T-cell (primary cell): ENCODE measurements at regions not wholly inside any gene's neighbourhood (a gene's known extent, or its start where the extent isn't known, plus 50 kb on each side); places are given as distances from the start of the nearest gene placed in this dataset.

ENCODE experiments used
- ATAC-seq, 4 experiments: fragments of 200-7000 bp in 3 of 4; fragments of 150-1000 bp in 1 of 4; cut with Tn5 transposase; replicated peaks in 1 of 4; 1 replicate in 3 of 4; 2 replicates in 1 of 4; pipeline ENCODE4 v1.10.0; 2021; ENCODE audit warnings: moderate library complexity in 3 of 4, mild to moderate bottlenecking in 2 of 4, moderate number of reproducible peaks in 1 of 4
- CTCF ChIA-PET, 2 donors: fragments of 300-600 bp; sonication (Branson Sonifier 250); formaldehyde crosslinking; loops; one replicate each; lab custom pipeline; 2022; ENCODE audit warnings: antibody characterized with exemption in 2 of 2; lab: Charles Lee
- POLR2A ChIA-PET, 2 donors: fragments of 300-600 bp; sonication (Branson Sonifier 250); formaldehyde crosslinking; loops; one replicate each; lab custom pipeline; 2022; ENCODE audit warnings: antibody characterized with exemption in 2 of 2; lab: Charles Lee
- DNase-seq, 35 experiments: peaks; one replicate each; pipeline versions ENCODE4 v3.0.0 to v3.0.0-alpha.2; 2013 to 2023
- H3K27ac ChIP-seq: one replicate; pipeline ENCODE4 v1.5.1; 2013; ENCODE audit warnings: low read length
- H3K27me3 ChIP-seq, 2 experiments: replicated peaks in 1 of 2; 1 replicate in 1 of 2; 2 replicates in 1 of 2; pipeline versions ENCODE4 v1.6.1 to v1.7.0; 2013; ENCODE audit warnings: low read length in 1 of 2, mixed read lengths in 1 of 2; ENCODE audit not compliant: control insufficient read depth in 2 of 2, insufficient read depth in 2 of 2; ENCODE audit errors: extremely low read depth in 1 of 2
- H3K36me3 ChIP-seq, 2 donors: 1 replicate in 1 of 2; 2 replicates in 1 of 2; pipeline versions ENCODE4 v1.6.1 to v1.7.0; 2013; ENCODE audit warnings: low read length in 1 of 2; ENCODE audit not compliant: control insufficient read depth in 2 of 2, insufficient read depth in 1 of 2; ENCODE audit errors: extremely low read depth in 1 of 2
- H3K4me1 ChIP-seq, 2 experiments: 1 replicate in 1 of 2; 2 replicates in 1 of 2; pipeline versions ENCODE4 v1.6.1 to v1.7.0; 2013; ENCODE audit warnings: low read length in 2 of 2, mixed read lengths in 1 of 2; ENCODE audit not compliant: insufficient read depth in 2 of 2, control insufficient read depth in 1 of 2; ENCODE audit errors: extremely low read depth in 1 of 2
- H3K4me3 ChIP-seq, 2 donors: 1 replicate in 1 of 2; 2 replicates in 1 of 2; pipeline versions ENCODE4 v1.5.1 to v1.7.0; 2013; ENCODE audit warnings: mild to moderate bottlenecking in 2 of 2, low read length in 1 of 2, moderate library complexity in 1 of 2; ENCODE audit not compliant: control insufficient read depth in 1 of 2; ENCODE audit errors: extremely low read depth in 1 of 2
- H3K9me3 ChIP-seq: 2 replicates; pipeline ENCODE4 v1.7.0; 2013
- H3K27ac Mint-ChIP-seq, 2 donors: one replicate each; pipeline ENCODE4 v1.8.0; 2020 to 2021; ENCODE audit warnings: mild to moderate bottlenecking in 2 of 2, mixed read lengths in 2 of 2
- H3K27me3 Mint-ChIP-seq, 2 donors: one replicate each; pipeline ENCODE4 v1.8.0; 2021 to 2022; ENCODE audit warnings: mixed read lengths in 2 of 2
- H3K36me3 Mint-ChIP-seq: one replicate; pipeline ENCODE4 v1.8.0; 2021; ENCODE audit warnings: mixed read lengths
- H3K4me1 Mint-ChIP-seq, 3 donors: one replicate each; pipeline ENCODE4 v1.8.0; 2020 to 2022; ENCODE audit warnings: mixed read lengths in 3 of 3, mild to moderate bottlenecking in 1 of 3
- H3K4me3 Mint-ChIP-seq, 3 donors: one replicate each; pipeline ENCODE4 v1.8.0; 2020 to 2022; ENCODE audit warnings: mild to moderate bottlenecking in 3 of 3, mixed read lengths in 3 of 3, moderate library complexity in 3 of 3
- H3K9me3 Mint-ChIP-seq, 3 donors: one replicate each; pipeline ENCODE4 v1.8.0; 2020 to 2022; ENCODE audit warnings: mixed read lengths in 3 of 3
- WGBS: methylation state at CpG from one replicate; pipeline ENCODE4 v1.1.5; 2013; ENCODE audit warnings: missing lambda C conversion rate; ENCODE audit not compliant: insufficient coverage; 5-methylcytosine and 5-hydroxymethylcytosine counted together

DNA sequence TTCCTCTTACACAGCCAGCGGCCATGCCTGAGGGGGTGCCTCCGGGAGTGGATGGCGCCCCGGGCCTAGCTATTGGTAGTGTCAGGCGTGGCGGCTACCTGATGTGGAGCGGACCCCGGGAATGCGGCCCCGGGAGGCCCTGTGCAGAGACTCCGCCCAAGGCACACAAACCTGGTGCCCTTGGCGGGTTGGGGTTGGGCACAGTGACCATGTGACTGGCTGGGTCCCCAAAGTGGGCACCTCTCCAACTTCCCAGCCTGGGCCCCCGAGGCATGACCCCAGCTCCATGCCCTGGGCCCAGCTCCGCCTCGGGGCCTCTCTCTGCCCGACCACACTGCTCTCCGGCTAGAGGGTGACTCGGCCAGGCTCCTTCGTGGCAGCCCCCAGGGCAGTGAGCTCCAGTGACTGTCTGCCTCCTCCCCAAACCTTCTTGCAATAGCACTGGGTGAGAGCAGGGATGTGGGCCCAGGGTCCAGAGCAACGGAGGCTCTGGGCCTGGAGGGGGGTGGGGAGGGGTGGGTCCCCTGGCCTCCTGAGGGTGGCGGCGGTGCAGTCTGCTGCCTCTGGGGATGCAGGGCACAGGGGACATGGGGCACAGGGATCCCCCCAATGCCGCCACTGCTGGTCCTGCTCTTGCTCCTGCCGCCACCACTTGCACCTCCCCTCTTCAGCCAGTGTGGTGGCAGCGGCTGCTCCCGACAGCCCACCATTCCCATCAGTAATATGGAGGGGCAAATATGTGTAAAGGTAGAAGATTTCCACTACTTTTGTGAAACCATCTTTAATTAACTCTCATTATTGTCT, 942.9 kb upstream of the EPHA7 start:
- Mint-ChIP-seq H3K27me3 (no peaks in the 10 kb centered on the region), H3K4me1 (no peaks in the 10 kb centered on the region), H3K4me3 (no peak overlapping the region), H3K27ac (no peak overlapping the region), H3K9me3 (peaks cover 3 to 9% (median 7%) of the 10 kb centered on the region in 3 donors), H3K36me3 (no peaks in the 10 kb centered on the region)
- CTCF ChIA-PET = no interaction called here
- ATAC-seq (no peak), DNase-seq (peak in 1 of 35 experiments; percentile 2)
- Histone ChIP-seq H3K27me3 (no peaks in the 10 kb centered on the region), H3K36me3 (no peaks in the 10 kb centered on the region), H3K4me3 (no peak overlapping the region), H3K9me3 (no peaks in the 10 kb centered on the region), H3K4me1 (no peaks in the 10 kb centered on the region), H3K27ac (no peak overlapping the region)
- WGBS = 89% methylated on average over 10 of the region's 26 CpGs
- POLR2A ChIA-PET = no interaction called here

DNA sequence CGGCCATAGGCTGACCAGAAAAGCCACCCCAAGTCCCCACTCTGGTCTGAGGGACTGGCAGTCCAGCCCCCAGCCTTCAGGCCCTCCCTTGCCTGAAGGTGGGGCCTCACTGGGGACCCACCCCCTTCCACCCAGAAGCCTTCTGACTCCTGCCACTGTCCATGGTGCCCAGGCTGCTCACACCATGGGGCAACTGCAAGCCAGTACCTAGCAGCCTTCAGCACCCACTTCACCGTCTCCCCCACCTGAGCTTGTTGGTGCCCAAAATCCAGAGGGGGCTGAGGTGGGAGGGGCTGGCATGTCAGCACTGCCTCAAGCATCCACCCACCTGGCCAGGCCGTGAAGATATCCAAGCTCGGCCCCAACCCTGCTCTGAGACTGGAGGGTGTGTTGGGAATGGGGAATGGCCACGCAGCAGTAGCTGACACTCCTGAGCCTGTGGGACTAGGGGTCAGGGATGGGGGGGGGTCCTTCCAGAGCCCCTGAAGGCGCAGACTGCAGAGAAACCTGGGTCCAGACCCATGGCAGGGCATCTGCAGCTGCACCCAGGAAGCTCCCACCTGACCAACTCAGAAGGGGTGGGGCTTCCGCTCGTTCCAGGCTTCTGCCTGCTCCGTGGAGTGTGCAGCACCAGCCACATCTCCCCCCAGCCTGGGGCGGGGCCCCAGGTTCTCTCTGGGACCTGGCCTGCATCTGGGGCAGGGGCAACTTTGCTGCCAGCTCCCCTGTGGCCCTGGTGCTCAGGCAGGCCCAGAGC, 942.1 kb upstream of the EPHA7 start:
- Mint-ChIP-seq H3K9me3 (peaks cover 3 to 9% (median 7%) of the 10 kb centered on the region in 3 donors), H3K27me3 (no peaks in the 10 kb centered on the region), H3K36me3 (no peaks in the 10 kb centered on the region), H3K27ac (no peak overlapping the region), H3K4me3 (no peak overlapping the region), H3K4me1 (no peaks in the 10 kb centered on the region)
- ATAC-seq (peak in 2 of 4 experiments; percentile 5 to 30), DNase-seq (no peak)
- H3K9me3 ChIP-seq = no peaks in the 10 kb centered on the region
- H3K4me1 ChIP-seq = no peaks in the 10 kb centered on the region
- CTCF ChIA-PET = no interaction called here
- WGBS = 86% methylated on average over 8 of the region's 10 CpGs
- POLR2A ChIA-PET = no interaction called here
- H3K36me3 ChIP-seq = no peaks in the 10 kb centered on the region
- no peak overlapping the region for H3K27ac ChIP-seq
- H3K4me3 ChIP-seq = no peak overlapping the region
- H3K27me3 ChIP-seq = no peaks in the 10 kb centered on the region

DNA sequence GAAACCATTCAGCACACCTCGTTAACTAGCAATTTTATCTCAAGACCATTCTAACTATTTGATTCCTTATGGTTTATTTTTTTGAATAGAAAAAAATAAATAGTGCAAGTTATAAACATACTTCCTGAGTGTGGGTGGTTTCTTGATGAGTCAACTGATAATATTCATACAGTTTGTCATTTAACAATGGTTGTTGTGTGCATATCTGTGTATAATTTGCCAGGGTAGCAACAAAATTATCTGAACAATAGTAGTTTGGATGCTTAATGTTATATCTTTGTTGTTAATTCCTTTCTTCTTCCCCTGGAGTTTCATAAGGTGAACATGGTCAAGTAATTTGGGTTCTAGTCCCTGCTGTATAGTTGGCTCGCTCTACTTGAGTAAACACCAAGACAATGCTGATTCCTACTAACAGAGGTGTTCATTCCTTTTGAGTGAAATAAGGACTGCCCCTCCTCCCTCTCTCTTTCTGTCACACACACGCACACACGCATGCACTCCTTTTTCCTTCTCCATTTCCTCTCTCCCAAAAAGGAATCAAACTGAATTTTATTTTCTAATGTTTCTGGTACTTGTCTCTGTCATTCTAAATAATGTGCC, 938.1 kb upstream of the EPHA7 start:
- Histone ChIP-seq H3K4me1 (no peaks in the 10 kb centered on the region), H3K9me3 (no peaks in the 10 kb centered on the region), H3K27me3 (no peaks in the 10 kb centered on the region), H3K27ac (no peak overlapping the region), H3K36me3 (no peaks in the 10 kb centered on the region), H3K4me3 (no peak overlapping the region)
- ChIA-PET CTCF (no interaction called here), POLR2A (no interaction called here)
- no CpG with 5 or more reads among the region's 4 CpGs for WGBS
- DNase-seq = no peak
- H3K4me3 Mint-ChIP-seq = no peak overlapping the region
- H3K4me1 Mint-ChIP-seq = no peaks in the 10 kb centered on the region
- peaks cover 2 to 6% (median 3%) of the 10 kb centered on the region in 3 donors for H3K9me3 Mint-ChIP-seq
- no peaks in the 10 kb centered on the region for H3K36me3 Mint-ChIP-seq
- ATAC-seq = no peak
- H3K27ac Mint-ChIP-seq = no peak overlapping the region
- no peaks in the 10 kb centered on the region for H3K27me3 Mint-ChIP-seq

DNA sequence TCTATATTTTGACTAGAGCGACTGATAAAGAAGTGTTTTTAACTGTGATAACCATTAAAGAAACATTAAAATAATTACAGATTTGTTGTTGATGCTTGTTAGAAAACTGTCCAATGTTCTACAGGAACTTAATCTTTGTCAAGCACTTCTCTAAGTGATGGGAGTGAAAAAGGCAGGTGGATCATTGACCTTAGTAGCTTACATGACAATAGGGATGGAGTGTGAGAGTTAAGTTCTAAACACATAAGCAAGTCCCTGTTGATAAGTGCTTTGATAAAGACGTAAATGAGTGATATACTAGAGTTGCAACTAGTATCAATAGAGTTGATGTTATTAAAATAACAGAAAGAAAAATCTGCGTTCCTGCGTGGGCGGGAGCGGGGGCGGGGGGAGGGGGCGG, 931.5 kb upstream of the EPHA7 start:
- Histone ChIP-seq H3K27me3 (no peaks in the 10 kb centered on the region), H3K4me3 (no peak overlapping the region), H3K9me3 (no peaks in the 10 kb centered on the region), H3K27ac (no peak overlapping the region), H3K4me1 (no peaks in the 10 kb centered on the region), H3K36me3 (no peaks in the 10 kb centered on the region)
- WGBS = 54% methylated on average over 2 of the region's 8 CpGs
- CTCF ChIA-PET = no interaction called here
- POLR2A ChIA-PET = no interaction called here
- Mint-ChIP-seq H3K27ac (no peak overlapping the region), H3K4me1 (no peaks in the 10 kb centered on the region), H3K27me3 (no peaks in the 10 kb centered on the region), H3K36me3 (no peaks in the 10 kb centered on the region), H3K4me3 (no peak overlapping the region), H3K9me3 (peaks cover 0 to 11% (median 10%) of the 10 kb centered on the region in 3 donors)
- DNase-seq = no peak
- ATAC-seq = no peak

DNA sequence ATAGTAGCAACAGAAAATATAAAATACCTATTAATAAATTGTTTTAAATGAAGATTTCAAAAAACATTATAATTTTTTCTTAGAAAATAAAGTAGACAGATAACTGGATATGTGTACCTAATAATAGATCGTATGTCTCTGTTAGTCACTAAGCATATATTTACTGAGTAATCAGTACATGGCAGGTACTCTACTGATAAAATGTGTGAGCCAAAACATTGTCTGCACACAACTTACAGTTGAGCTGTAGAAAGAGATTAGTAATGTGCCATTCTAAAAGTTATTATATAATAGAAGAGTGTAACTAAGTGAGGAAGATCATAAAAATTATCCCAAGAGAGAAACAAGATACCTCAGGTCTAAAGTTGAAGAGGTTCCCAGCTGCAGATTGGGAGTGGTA, 929.9 kb upstream of the EPHA7 start:
- no peak overlapping the region for H3K4me3 Mint-ChIP-seq
- no CpG with 5 or more reads among the region's 1 CpG for WGBS
- Histone ChIP-seq H3K4me3 (no peak overlapping the region), H3K9me3 (no peaks in the 10 kb centered on the region), H3K4me1 (no peaks in the 10 kb centered on the region), H3K27ac (no peak overlapping the region), H3K36me3 (no peaks in the 10 kb centered on the region), H3K27me3 (no peaks in the 10 kb centered on the region)
- CTCF ChIA-PET = no interaction called here
- no peak for DNase-seq
- POLR2A ChIA-PET = no interaction called here
- H3K27ac Mint-ChIP-seq = no peak overlapping the region
- ATAC-seq = no peak
- H3K27me3 Mint-ChIP-seq = no peaks in the 10 kb centered on the region
- no peaks in the 10 kb centered on the region for H3K36me3 Mint-ChIP-seq
- peaks cover 0 to 10% (median 6%) of the 10 kb centered on the region in 3 donors for H3K9me3 Mint-ChIP-seq
- no peaks in the 10 kb centered on the region for H3K4me1 Mint-ChIP-seq

DNA sequence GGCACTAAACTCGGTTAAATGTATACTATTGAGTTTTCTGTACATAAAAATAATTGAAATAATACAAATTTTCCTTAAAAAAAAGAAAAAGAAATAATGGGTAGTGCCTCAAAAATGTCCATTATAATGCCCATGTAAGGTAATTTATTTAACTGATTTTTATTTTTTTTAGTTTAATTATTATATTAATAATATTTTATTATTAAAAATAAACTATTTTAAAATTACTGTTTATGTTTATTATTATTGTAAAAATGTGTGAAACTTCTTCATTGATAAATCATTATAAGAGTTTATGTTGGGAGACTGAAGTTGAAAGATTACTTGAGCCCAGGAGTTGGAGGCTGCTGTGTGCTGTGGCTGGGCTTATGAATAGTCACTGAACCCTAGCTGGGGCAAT, 925.5 kb upstream of the EPHA7 start:
- no peaks in the 10 kb centered on the region for H3K36me3 Mint-ChIP-seq
- Histone ChIP-seq H3K4me1 (no peaks in the 10 kb centered on the region), H3K27ac (no peak overlapping the region), H3K4me3 (no peak overlapping the region), H3K27me3 (no peaks in the 10 kb centered on the region), H3K9me3 (no peaks in the 10 kb centered on the region), H3K36me3 (no peaks in the 10 kb centered on the region)
- no peak overlapping the region for H3K4me3 Mint-ChIP-seq
- no peak for DNase-seq
- peaks cover 5 to 14% (median 6%) of the 10 kb centered on the region in 3 donors for H3K9me3 Mint-ChIP-seq
- ChIA-PET CTCF (no interaction called here), POLR2A (no interaction called here)
- no peak for ATAC-seq
- H3K27ac Mint-ChIP-seq = no peak overlapping the region
- no CpG with 5 or more reads among the region's 1 CpG for WGBS
- H3K4me1 Mint-ChIP-seq = no peaks in the 10 kb centered on the region
- H3K27me3 Mint-ChIP-seq = no peaks in the 10 kb centered on the region
